Peyer's patch (tissue), 4 donors: ENCODE measurements at regions not wholly inside any gene's neighbourhood (a gene's known extent, or its start where the extent isn't known, plus 50 kb on each side); places are given as distances from the start of the nearest gene placed in this dataset.
"Not testable (repeated sequence)": the region's sequence is repeated elsewhere in the genome, so short reads cannot be mapped to it uniquely, and the experiment has no call there.

ENCODE experiments used
- CTCF ChIP-seq, 6 experiments: fragments of 450-650 bp in 4 of 6; fragments of 200-600 bp in 2 of 6; sonication (generic) in 1 of 6; IDR thresholded peaks; one replicate each; pipeline ENCODE4 v1.5.1; 2017 to 2019; ENCODE audit warnings: antibody characterized with exemption in 6 of 6, mild to moderate bottlenecking in 3 of 6, moderate library complexity in 1 of 6
- POLR2A ChIP-seq, 2 donors: fragments of 450-650 bp; IDR thresholded peaks; one replicate each; pipeline ENCODE4 v1.5.1; 2017; ENCODE audit warnings: antibody characterized with exemption in 2 of 2, mild to moderate bottlenecking in 2 of 2, moderate library complexity in 2 of 2

GRCh38 chr12:67791362-67791761, 142.8 kb downstream of the DYRK2 start:
- TF ChIP-seq CTCF, POLR2A (IDR thresholded peaks at IDR 0.05): not testable (repeated sequence)
